ENCODE measurements at regions not wholly inside any gene's neighbourhood (a gene's known extent, or its start where the extent isn't known, plus 50 kb on each side); places are given as distances from the start of the nearest gene placed in this dataset.
A peak's percentile ranks its signal among the peaks of the same experiment; 100 is the strongest.
"Not testable (repeated sequence)": the region's sequence is repeated elsewhere in the genome, so short reads cannot be mapped to it uniquely, and the experiment has no call there.

DNA sequence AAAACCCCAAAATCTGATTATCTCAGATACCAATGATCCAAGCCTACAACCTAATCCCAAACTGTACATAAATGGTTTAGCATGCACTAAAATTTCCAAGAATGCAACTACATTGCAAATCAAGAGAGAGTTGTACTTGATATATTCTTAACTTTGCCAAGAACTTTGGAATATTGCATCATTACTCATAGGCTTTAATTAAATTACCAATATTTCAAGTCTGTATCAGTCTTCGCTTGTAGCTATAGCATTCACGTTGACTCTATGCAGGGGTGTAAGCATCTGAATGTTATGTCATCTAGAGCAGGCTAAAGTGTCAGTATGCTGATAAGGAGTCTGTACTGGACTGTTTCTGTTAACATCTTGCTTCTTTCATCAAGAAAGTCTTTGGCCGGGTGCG, 56.3 kb downstream of the FOXI3 start:
- no peak for DNase-seq (ENCODE audit: low read depth)

GRCh38 chr2:88377641-88377991, 74.9 kb downstream of the FOXI3 start:
- DNase-seq (ENCODE audit: low read depth), result no peak

- DNase-seq (ENCODE audit: low read depth), result no peak
These were observed 80.5 kb downstream of the FOXI3 start for GRCh38 chr2:88372042-88372441.

DNA sequence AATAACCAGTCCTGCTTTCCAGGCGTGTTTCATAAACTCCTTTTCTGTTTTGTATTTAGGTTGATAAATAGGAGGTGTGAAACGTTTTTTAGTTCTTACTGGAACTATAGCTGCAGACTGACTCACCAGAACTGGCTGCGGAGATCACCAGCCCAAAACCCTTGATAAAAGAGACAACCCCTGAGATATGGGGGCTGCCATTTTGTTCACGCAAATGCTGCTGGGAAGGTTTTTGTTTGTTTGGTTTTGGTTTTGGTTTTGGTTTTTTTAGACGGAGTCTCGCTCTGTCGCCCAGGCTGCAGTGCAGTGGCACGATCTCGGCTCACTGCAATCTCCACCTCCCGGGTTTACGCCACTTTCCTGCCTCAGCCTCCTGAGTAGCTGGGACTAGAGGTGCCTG, 87.1 kb downstream of the FOXI3 start:
- not testable (repeated sequence) for DNase-seq (ENCODE audit: low read depth)

- no peak for DNase-seq (ENCODE audit: low read depth)
These were observed 97.0 kb downstream of the FOXI3 start for GRCh38 chr2:88355486-88355885.

DNA sequence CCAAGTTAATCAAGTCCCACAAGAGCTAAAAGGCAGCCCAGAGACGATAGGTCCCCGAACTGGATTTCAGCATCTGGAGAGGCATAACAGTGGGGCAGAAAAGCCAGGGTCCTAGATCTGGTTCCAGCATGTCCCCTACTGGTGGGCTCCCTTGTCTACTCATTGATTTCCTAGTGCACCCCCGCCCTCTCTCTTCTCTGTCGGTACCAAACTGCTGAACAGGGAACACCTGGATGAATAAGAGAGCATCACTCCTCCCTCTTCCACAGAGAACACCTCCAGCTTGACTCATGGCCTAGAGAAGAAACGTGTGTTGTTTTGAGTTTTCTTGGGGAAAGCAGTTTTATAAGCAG, 101.3 kb downstream of the FOXI3 start:
- DNase-seq (ENCODE audit: low read depth), result no peak

- DNase-seq (ENCODE audit: low read depth), result peak; percentile 17
These were observed 101.9 kb downstream of the FOXI3 start for GRCh38 chr2:88350331-88351248.

DNA sequence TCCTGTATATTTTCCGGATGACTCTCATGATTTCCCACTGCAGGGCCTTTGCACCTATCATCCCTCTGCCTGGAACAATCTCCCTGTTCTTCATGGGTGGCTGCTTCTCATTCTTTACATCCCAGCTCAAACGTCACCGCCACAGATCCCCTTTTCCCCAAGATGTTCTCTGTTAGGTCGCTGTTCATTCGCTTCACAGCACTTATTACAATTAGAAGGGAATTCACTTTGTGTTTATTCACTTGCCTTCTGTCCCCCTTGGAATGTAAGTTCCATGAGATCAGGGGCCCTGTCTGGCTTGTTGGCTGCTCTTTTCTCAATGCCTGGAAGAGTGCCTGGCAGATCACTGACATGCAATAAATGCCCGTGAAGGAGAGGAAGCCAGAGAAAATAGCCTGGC, 106.7 kb downstream of the FOXI3 start:
- no peak for DNase-seq (ENCODE audit: low read depth)

DNA sequence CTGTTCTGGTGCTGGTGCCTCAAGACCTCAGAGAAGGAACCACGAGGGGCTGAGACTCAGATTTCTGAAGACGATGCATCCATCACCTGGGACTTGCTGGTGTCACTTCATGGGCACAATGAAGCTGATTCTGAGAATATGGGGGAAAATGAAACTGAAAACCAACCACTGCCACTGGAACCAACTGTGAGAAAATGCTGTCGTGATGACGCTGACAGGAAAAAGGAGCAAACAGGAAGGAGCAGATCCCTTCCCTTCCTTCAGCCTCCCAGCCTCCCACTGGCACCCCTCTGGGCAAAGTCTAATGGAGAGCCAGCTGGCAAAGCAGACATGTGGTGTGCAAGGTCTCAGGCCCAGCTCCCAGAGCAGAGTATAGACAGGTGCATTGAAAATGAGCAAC, 109.7 kb downstream of the FOXI3 start:
- no peak for DNase-seq (ENCODE audit: low read depth)

- no peak for DNase-seq (ENCODE audit: low read depth)
These were observed 118.1 kb downstream of the FOXI3 start for GRCh38 chr2:88334418-88334817.

GRCh38 chr2:88331239-88331638, 121.3 kb downstream of the FOXI3 start:
- no peak for DNase-seq (ENCODE audit: low read depth)

GRCh38 chr2:88329815-88330603, 122.5 kb downstream of the FOXI3 start:
- no peak for DNase-seq (ENCODE audit: low read depth)

- no peak for DNase-seq (ENCODE audit: low read depth)
These were observed 130.8 kb downstream of the FOXI3 start for GRCh38 chr2:88321449-88322248.

- DNase-seq (ENCODE audit: low read depth), result no peak
These were observed 132.3 kb downstream of the FOXI3 start for GRCh38 chr2:88320076-88320773.

DNA sequence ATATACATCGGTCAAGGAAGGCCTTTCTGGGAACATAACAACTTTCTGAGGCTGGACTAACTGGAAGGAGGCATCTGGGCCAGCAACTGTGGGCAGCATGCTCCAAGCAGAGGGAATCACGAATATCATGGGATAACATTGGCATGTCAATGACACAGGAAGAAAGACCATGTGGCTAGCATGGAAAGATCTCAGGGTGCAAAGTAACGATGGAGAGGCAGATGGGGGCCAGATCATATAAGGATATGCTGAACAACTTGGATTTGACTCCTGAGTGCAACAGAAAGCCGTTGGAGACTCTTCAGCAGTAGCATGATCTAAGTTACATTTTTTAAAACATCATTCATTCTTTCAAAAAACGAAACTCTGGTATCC, 133.6 kb downstream of the FOXI3 start:
- no peak for DNase-seq (ENCODE audit: low read depth)

DNA sequence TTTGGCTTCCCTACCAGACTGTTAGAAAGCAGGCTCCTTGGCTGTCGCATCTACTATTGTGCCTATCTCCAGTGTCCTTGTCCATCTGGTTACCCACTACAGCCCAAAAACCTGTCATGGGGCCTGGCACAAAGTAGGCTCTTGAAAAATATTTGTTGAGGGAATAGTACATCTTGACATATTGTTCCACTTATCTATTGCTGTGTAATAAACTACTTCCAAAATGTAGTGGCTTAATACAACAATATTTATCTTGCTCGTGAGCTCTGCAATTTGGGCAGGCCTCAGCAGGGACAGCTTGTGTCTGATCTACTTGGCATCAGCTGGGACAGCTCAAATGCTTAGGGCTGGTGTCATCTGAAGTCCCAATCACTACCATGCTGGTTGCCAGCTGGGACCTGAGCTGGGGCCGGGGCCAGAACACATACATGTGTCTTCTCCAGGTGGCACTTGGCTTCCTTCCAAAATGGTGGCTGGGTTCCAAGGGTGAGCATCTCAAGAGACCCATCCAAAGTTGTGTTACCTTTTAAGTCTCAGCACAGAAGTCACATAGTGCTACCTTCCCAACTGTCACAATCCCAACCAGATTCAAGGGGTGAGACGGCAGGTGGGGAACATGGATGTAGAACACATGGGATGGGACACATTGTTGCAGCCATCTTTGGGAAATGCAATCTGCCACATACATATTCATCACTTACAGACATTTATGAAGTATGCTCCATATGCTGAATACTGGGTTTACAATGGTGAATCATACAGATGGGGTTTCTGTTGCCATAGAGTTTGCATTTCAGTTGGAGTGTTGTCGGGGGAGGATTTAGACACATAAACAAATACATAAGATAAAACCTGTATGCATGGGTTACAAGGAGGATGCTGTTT, 134.2 kb downstream of the FOXI3 start:
- no peak for DNase-seq (ENCODE audit: low read depth)

DNA sequence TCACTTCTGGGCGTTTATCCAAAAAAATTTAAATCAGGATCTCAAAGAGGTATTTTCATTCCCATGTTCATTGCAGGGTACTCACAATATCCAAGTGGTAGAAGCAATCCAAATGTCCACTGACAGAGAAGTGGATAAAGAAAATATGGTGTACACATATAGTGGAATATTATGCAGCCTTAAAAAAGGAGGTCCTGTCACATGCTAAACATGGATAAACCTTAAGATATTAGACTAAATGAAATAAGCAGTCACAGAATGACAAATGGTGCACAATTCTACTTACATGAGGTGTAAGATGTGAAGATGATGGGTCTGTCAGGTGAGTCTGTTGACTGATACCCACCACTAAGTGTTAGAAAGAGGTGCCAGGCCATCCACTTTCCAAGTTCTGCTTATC, 140.6 kb downstream of the THNSL2 start:
- DNase-seq (ENCODE audit: low read depth), result no peak

- DNase-seq (ENCODE audit: low read depth), result no peak
These were observed 137.7 kb downstream of the THNSL2 start for GRCh38 chr2:88307817-88308216.

GRCh38 chr2:88303865-88304264, 133.7 kb downstream of the THNSL2 start:
- no peak for DNase-seq (ENCODE audit: low read depth)

- DNase-seq (ENCODE audit: low read depth), result no peak
These were observed 126.1 kb downstream of the THNSL2 start for GRCh38 chr2:88296247-88296646.
